ENCODE measurements at regions not wholly inside any gene's neighbourhood (a gene's known extent, or its start where the extent isn't known, plus 50 kb on each side); places are given as distances from the start of the nearest gene placed in this dataset.

GRCh38 chr6:23390221-23390620 lies 735.8 kb upstream of the NRSN1 start:
- DNase-seq (ENCODE audit: low read depth in 4 of 4, low spot score in 2 of 4), result no peak

- DNase-seq (ENCODE audit: low read depth in 4 of 4, low spot score in 2 of 4), result no peak
Measured at GRCh38 chr6:23394681-23395080, 731.3 kb upstream of the NRSN1 start.

GRCh38 chr6:23395381-23395780 lies 730.6 kb upstream of the NRSN1 start:
- DNase-seq (ENCODE audit: low read depth in 4 of 4, low spot score in 2 of 4), result no peak

- DNase-seq (ENCODE audit: low read depth in 4 of 4, low spot score in 2 of 4), result no peak
Measured at GRCh38 chr6:23396949-23397348, 729.1 kb upstream of the NRSN1 start.

GRCh38 chr6:23403460-23403859 lies 722.6 kb upstream of the NRSN1 start:
- DNase-seq (ENCODE audit: low read depth in 4 of 4, low spot score in 2 of 4), result no peak

- no peak for DNase-seq (ENCODE audit: low read depth in 4 of 4, low spot score in 2 of 4)
Measured at GRCh38 chr6:23409531-23409930, 716.5 kb upstream of the NRSN1 start.

- DNase-seq (ENCODE audit: low read depth in 4 of 4, low spot score in 2 of 4), result no peak
Measured at GRCh38 chr6:23410439-23410838, 715.6 kb upstream of the NRSN1 start.

GRCh38 chr6:23412770-23413169 lies 713.2 kb upstream of the NRSN1 start:
- DNase-seq (ENCODE audit: low read depth in 4 of 4, low spot score in 2 of 4), result no peak

GRCh38 chr6:23413327-23414050 lies 712.5 kb upstream of the NRSN1 start:
- peak in 1 of 4 donors; percentile 11 for DNase-seq (ENCODE audit: low read depth in 4 of 4, low spot score in 2 of 4)

- DNase-seq (ENCODE audit: low read depth in 4 of 4, low spot score in 2 of 4), result peak; percentile 56 to 75 (median 62)
Measured at GRCh38 chr6:23414051-23414445, 712.0 kb upstream of the NRSN1 start.

GRCh38 chr6:23414922-23415321 lies 711.1 kb upstream of the NRSN1 start:
- DNase-seq (ENCODE audit: low read depth in 4 of 4, low spot score in 2 of 4), result no peak

GRCh38 chr6:23415819-23416427 lies 710.1 kb upstream of the NRSN1 start:
- DNase-seq (ENCODE audit: low read depth in 4 of 4, low spot score in 2 of 4), result no peak

- no peak for DNase-seq (ENCODE audit: low read depth in 4 of 4, low spot score in 2 of 4)
Measured at GRCh38 chr6:23417133-23417532, 708.9 kb upstream of the NRSN1 start.

- no peak for DNase-seq (ENCODE audit: low read depth in 4 of 4, low spot score in 2 of 4)
Measured at GRCh38 chr6:23418095-23418494, 707.9 kb upstream of the NRSN1 start.

- DNase-seq (ENCODE audit: low read depth in 4 of 4, low spot score in 2 of 4), result no peak
Measured at GRCh38 chr6:23419046-23419445, 707.0 kb upstream of the NRSN1 start.

- DNase-seq (ENCODE audit: low read depth in 4 of 4, low spot score in 2 of 4), result no peak
Measured at GRCh38 chr6:23420659-23421350, 705.2 kb upstream of the NRSN1 start.

- DNase-seq (ENCODE audit: low read depth in 4 of 4, low spot score in 2 of 4), result no peak
Measured at GRCh38 chr6:23424584-23424983, 701.4 kb upstream of the NRSN1 start.

- DNase-seq (ENCODE audit: low read depth in 4 of 4, low spot score in 2 of 4), result no peak
Measured at GRCh38 chr6:23435126-23435525, 690.9 kb upstream of the NRSN1 start.

GRCh38 chr6:23435798-23436197 lies 690.2 kb upstream of the NRSN1 start:
- DNase-seq (ENCODE audit: low read depth in 4 of 4, low spot score in 2 of 4), result no peak

GRCh38 chr6:23441808-23442461 lies 684.1 kb upstream of the NRSN1 start:
- no peak for DNase-seq (ENCODE audit: low read depth in 4 of 4, low spot score in 2 of 4)

- no peak for DNase-seq (ENCODE audit: low read depth in 4 of 4, low spot score in 2 of 4)
Measured at GRCh38 chr6:23445157-23445710, 680.8 kb upstream of the NRSN1 start.
